MM.1S (cell line): ENCODE measurements at regions not wholly inside any gene's neighbourhood (a gene's known extent, or its start where the extent isn't known, plus 50 kb on each side); places are given as distances from the start of the nearest gene placed in this dataset.

Experiments
- DNase-seq: peaks from one replicate; pipeline ENCODE4 v3.0.0-alpha.2; 2015
- H2AFZ ChIP-seq: fragments of 300-600 bp; sonication (generic); 2 replicates; pipeline ENCODE4 v1.6.0; 2016; ENCODE audit warnings: antibody characterized with exemption, low read length
- H3F3A ChIP-seq: fragments of 300-600 bp; sonication (generic); 2 replicates; pipeline ENCODE4 v1.6.1; 2016; ENCODE audit warnings: mild to moderate bottlenecking, antibody characterized with exemption, low read length, moderate library complexity, mixed read lengths; ENCODE audit not compliant: insufficient read depth
- H3K27ac ChIP-seq: fragments of 300-600 bp; sonication (generic); 2 replicates; pipeline ENCODE4 v1.5.1; 2016; ENCODE audit warnings: mild to moderate bottlenecking, low read length
- H3K27me3 ChIP-seq: fragments of 300-600 bp; sonication (generic); replicated peaks from 2 replicates; pipeline ENCODE4 v1.6.0; 2016; ENCODE audit warnings: low read length; ENCODE audit not compliant: insufficient read depth
- H3K36me3 ChIP-seq: fragments of 300-600 bp; sonication (generic); replicated peaks from 2 replicates; pipeline ENCODE4 v1.6.1; 2016; ENCODE audit warnings: mild to moderate bottlenecking, low read length, mixed read lengths; ENCODE audit not compliant: insufficient read depth
- H3K4me1 ChIP-seq: fragments of 300-600 bp; sonication (generic); 2 replicates; pipeline ENCODE4 v1.6.1; 2016; ENCODE audit warnings: low read length, mixed read lengths
- H3K4me2 ChIP-seq: fragments of 300-600 bp; sonication (generic); 2 replicates; pipeline ENCODE4 v1.6.0; 2016; ENCODE audit warnings: low read depth, low read length
- H3K4me3 ChIP-seq: fragments of 300-600 bp; sonication (generic); 2 replicates; pipeline ENCODE4 v1.5.1; 2016; ENCODE audit warnings: low read length, mixed read lengths
- H3K79me2 ChIP-seq: fragments of 300-600 bp; sonication (generic); 2 replicates; pipeline ENCODE4 v1.6.1; 2016; ENCODE audit warnings: mixed run types, low read length, mixed read lengths
- H3K9ac ChIP-seq: fragments of 300-600 bp; sonication (generic); 2 replicates; pipeline ENCODE4 v1.6.1; 2016; ENCODE audit warnings: low read length, mixed read lengths
- H3K9me2 ChIP-seq: fragments of 300-600 bp; sonication (generic); replicated peaks from 2 replicates; pipeline ENCODE4 v1.6.1; 2016; ENCODE audit warnings: mild to moderate bottlenecking, low read length, mixed read lengths; ENCODE audit not compliant: insufficient read depth
- H3K9me3 ChIP-seq: fragments of 300-600 bp; sonication (generic); replicated peaks from 2 replicates; pipeline ENCODE4 v1.6.1; 2016; ENCODE audit warnings: mild to moderate bottlenecking, low read length, mixed read lengths; ENCODE audit not compliant: insufficient read depth
- H4K20me1 ChIP-seq: fragments of 300-600 bp; sonication (generic); 2 replicates; pipeline ENCODE4 v1.6.1; 2016; ENCODE audit warnings: mild to moderate bottlenecking, low read length, moderate library complexity, mixed read lengths; ENCODE audit not compliant: insufficient read depth
- CTCF ChIP-seq: fragments of 300-600 bp; sonication (generic); IDR thresholded peaks from 2 replicates; pipeline ENCODE4 v1.5.1; 2016; ENCODE audit warnings: antibody characterized with exemption, low read length, mixed read lengths
- EZH2 ChIP-seq: fragments of 300-600 bp; sonication (generic); optimal IDR thresholded peaks from 2 replicates; pipeline ENCODE3; 2017; ENCODE audit warnings: low read depth, mild to moderate bottlenecking, antibody characterized with exemption, low read length, mixed read lengths
- EZH2phosphoT487 ChIP-seq: fragments of 300-600 bp; sonication (generic); IDR thresholded peaks from 2 replicates; pipeline ENCODE4 v1.6.1; 2018; ENCODE audit warnings: antibody characterized with exemption, low read length

GRCh38 chrX:142601792-142602191, 396.7 kb upstream of the MAGEC2 start:
- no peaks in the 10 kb centered on the region for H3F3A ChIP-seq
- H3K9me2 ChIP-seq, result no peaks in the 10 kb centered on the region
- H3K27ac ChIP-seq, result no peak overlapping the region
- no peak overlapping the region for H3K4me2 ChIP-seq
- no peaks in the 10 kb centered on the region for H3K36me3 ChIP-seq
- H3K9me3 ChIP-seq, result no peaks in the 10 kb centered on the region
- no peaks in the 10 kb centered on the region for H4K20me1 ChIP-seq
- no peak overlapping the region for H3K9ac ChIP-seq
- no peak for TF ChIP-seq EZH2phosphoT487
- no peak for TF ChIP-seq EZH2
- no peak for TF ChIP-seq CTCF
- H3K79me2 ChIP-seq, result no peaks in the 10 kb centered on the region
- no peak for DNase-seq
- H3K4me3 ChIP-seq, result no peak overlapping the region
- H3K4me1 ChIP-seq, result no peaks in the 10 kb centered on the region
- H2AFZ ChIP-seq, result no peak overlapping the region
- no peaks in the 10 kb centered on the region for H3K27me3 ChIP-seq

GRCh38 chrX:142593361-142593862, 388.3 kb upstream of the MAGEC2 start:
- Histone ChIP-seq H3K27ac (no peak overlapping the region), H3K36me3 (no peaks in the 10 kb centered on the region)
- DNase-seq, result no peak

GRCh38 chrX:142576615-142577014, 371.5 kb upstream of the MAGEC2 start:
- H3K9me3 ChIP-seq, result no peaks in the 10 kb centered on the region
- H3K27me3 ChIP-seq, result no peaks in the 10 kb centered on the region
- H2AFZ ChIP-seq, result no peak overlapping the region

More at GRCh38 chrX:142593361-142593862, 388.3 kb upstream of the MAGEC2 start:
- Histone ChIP-seq H3K4me1 (no peaks in the 10 kb centered on the region), H3K9me2 (no peaks in the 10 kb centered on the region), H3K4me2 (no peak overlapping the region), H3K27me3 (no peaks in the 10 kb centered on the region), H3K9me3 (no peaks in the 10 kb centered on the region), H2AFZ (no peak overlapping the region), H3K9ac (no peak overlapping the region), H4K20me1 (no peaks in the 10 kb centered on the region), H3K79me2 (no peaks in the 10 kb centered on the region), H3F3A (no peaks in the 10 kb centered on the region), H3K4me3 (no peak overlapping the region)
- TF ChIP-seq CTCF (no peak), EZH2phosphoT487 (no peak), EZH2 (no peak)

More at GRCh38 chrX:142576615-142577014, 371.5 kb upstream of the MAGEC2 start:
- Histone ChIP-seq H3K27ac (no peak overlapping the region), H4K20me1 (no peaks in the 10 kb centered on the region), H3K4me1 (no peaks in the 10 kb centered on the region), H3K36me3 (no peaks in the 10 kb centered on the region), H3K4me3 (no peak overlapping the region), H3K79me2 (no peaks in the 10 kb centered on the region), H3F3A (no peaks in the 10 kb centered on the region), H3K9ac (no peak overlapping the region), H3K9me2 (no peaks in the 10 kb centered on the region), H3K4me2 (no peak overlapping the region)
- DNase-seq, result no peak
- TF ChIP-seq EZH2phosphoT487 (no peak), CTCF (no peak), EZH2 (no peak)
